ENCODE measurements at regions not wholly inside any gene's neighbourhood (a gene's known extent, or its start where the extent isn't known, plus 50 kb on each side); places are given as distances from the start of the nearest gene placed in this dataset.
"Not testable (repeated sequence)": the region's sequence is repeated elsewhere in the genome, so short reads cannot be mapped to it uniquely, and the experiment has no call there.

DNA sequence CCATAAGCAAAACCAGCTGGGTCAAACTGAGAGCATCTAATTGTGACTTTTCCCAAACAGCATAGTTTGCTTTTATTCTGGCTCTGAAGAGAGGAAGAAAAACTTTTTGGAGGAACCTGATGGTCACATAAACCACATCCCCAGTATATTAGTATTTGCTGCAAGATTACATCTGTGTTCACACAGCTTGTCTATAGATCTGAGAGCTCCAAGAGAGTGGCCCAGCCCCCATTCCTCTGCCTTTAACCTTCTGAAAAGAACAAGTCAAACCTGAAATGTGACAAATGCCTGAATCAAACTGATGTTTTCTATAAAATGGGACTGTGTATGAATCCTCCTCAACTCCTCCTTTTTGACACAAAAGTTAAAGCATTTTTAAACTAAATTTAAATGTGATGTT lies 435.2 kb downstream of the ZNF479 start:
- DNase-seq (ENCODE audit: low read depth, low spot score) = not testable (repeated sequence)

GRCh38 chr7:56686276-56686859 lies 445.9 kb downstream of the ZNF479 start:
- no peak for DNase-seq (ENCODE audit: low read depth, low spot score)

GRCh38 chr7:56639173-56639746 lies 493.0 kb downstream of the ZNF479 start:
- DNase-seq (ENCODE audit: low read depth, low spot score) = no peak

DNA sequence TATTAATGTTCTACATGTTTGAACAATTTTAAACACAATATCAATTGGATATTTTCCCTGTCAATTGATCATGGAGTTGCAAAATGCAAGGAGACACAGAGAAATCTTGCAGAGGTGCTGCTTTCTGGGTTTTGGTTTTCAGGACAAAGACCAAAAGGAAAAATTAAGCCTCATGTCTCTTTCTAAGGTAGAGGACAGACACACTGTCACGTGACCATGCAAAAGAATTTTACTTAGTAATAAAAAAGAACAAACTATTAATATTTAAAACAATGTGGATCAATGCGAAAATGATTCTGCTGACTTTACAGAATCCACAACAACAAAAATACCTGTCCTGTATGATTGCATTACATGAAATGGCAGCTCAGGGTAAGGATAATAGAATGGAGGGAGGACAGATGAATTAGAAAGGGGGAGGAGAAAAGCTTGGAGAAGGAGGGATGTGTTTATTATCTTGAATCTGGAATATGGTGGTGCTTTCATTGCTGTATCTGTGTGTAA lies 493.7 kb upstream of the NUPR2 start:
- DNase-seq (ENCODE audit: low read depth, low spot score) = no peak

- no peak for DNase-seq (ENCODE audit: low read depth, low spot score)
Measured at GRCh38 chr7:56605146-56605545, 488.9 kb upstream of the NUPR2 start.

DNA sequence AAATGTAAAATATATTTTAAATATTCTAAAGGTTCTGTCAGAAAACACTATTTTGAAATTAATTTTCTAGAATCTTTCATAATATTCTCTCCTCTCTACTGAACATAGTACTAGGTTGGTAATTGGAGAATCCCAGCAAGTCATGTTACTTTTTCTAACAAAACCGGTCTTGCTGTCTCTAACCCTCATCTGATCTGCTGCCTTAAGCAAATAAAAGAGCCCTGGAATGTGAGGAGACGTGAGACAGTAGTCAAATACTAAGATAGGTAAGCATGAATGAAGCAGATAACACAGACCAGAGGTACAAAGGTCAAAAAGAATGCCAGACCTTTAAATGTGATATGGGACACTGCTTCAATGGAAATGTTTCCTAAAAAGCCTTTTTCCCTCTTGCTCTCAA lies 462.4 kb upstream of the NUPR2 start:
- DNase-seq (ENCODE audit: low read depth, low spot score) = no peak

DNA sequence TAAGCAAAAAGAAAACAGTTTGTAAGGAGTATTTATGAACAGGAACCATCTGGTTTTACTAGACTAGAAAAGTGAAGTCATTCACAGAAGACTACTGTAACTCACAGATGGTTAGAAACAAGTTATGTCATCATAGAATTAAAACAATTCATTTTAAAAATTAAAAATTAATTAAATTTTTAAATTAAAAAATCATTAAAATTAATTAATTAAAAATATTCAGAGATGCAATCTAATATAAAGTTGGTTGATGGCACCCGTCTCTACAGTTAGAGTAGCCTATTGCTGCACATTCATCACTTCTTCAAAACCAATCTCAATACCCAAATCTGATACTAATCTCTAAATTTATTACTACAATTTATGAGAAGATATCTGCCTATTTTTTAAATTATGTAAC lies 454.8 kb upstream of the NUPR2 start:
- DNase-seq (ENCODE audit: low read depth, low spot score) = no peak

DNA sequence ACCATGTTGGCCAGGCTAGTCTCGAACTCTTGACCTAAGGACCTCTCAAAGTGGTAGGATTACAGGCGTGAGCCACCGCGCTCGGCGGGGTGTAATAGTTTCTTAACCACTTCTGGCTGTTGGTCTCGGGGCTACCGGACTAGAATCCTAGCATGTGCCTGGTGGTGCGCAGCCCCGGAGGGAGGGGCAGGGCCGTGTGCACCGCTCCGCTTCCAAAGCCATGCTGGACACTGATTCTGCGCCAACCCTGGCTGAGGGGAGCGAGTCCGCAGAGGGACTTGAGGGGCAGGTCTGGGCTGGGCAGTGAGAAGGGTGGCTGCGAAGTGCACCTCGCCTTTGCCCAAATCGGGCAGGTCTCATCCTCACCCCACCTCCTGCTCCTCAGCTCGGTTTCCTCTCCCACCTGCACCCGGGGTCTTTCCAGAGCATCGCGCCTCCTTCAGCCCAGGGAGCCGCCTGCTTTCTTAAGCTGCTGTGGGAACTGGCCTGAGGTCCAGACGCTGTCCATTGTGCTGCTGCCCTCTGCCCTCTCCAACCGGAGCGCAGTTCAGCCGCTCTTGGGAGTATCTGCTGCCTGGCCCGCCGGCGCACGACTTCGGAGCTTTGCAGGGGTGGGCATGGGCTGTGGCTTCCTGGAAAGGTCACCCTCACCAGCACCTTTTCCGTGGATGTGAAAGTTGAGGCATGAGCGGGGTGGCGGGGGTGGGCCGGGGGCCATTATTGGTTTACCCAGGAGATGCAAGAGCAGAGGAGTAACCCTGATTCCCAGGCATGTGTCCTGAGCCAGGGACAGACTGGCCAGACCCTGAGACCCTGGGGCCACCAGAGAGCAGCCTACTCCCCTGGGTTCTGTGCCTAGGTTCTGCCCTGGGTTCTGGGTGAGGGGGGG lies 422.6 kb upstream of the NUPR2 start:
- no peak for DNase-seq (ENCODE audit: low read depth, low spot score)

DNA sequence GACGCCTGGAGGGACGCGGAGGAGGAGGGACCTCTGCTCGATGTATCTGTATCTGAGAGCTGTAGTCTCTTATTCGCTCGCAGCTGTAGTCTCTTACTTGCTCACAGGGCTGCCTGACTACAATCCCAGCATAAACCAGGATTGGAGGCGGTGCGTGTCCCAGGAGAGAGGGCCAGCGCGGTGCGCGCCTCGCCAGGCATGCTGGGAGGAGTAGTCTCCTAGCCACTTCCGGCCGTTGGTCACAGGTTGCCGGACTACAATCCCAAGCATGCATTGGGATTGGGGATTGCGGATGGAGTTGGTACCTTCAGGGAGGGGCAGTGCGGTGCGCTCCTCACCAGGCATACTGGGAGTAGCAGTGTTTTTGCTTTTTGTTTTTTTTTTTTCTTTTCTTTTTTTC lies 421.7 kb upstream of the NUPR2 start:
- no peak for DNase-seq (ENCODE audit: low read depth, low spot score)

GRCh38 chr7:56537477-56537876 lies 421.3 kb upstream of the NUPR2 start:
- DNase-seq (ENCODE audit: low read depth, low spot score) = no peak

DNA sequence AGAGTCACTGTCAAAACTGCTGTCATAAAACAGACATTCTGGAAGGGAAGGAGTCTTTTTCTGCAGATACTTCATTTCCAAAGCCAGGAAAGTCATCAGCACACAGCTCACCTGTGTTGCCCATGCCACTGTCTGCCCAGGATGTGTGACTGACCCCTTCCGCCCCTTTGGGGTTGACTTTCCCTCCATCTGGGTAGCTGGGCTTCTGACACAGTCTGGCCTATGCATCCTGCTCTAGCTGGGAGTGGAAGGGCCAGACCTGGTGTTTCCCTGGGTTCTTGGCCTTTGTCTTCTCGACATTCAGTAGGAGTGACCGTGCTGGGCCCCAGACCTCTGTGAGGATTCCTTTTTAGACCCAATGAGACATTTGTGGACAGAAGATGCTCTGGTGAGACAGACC lies 378.9 kb upstream of the NUPR2 start:
- no peak for DNase-seq (ENCODE audit: low read depth, low spot score)

DNA sequence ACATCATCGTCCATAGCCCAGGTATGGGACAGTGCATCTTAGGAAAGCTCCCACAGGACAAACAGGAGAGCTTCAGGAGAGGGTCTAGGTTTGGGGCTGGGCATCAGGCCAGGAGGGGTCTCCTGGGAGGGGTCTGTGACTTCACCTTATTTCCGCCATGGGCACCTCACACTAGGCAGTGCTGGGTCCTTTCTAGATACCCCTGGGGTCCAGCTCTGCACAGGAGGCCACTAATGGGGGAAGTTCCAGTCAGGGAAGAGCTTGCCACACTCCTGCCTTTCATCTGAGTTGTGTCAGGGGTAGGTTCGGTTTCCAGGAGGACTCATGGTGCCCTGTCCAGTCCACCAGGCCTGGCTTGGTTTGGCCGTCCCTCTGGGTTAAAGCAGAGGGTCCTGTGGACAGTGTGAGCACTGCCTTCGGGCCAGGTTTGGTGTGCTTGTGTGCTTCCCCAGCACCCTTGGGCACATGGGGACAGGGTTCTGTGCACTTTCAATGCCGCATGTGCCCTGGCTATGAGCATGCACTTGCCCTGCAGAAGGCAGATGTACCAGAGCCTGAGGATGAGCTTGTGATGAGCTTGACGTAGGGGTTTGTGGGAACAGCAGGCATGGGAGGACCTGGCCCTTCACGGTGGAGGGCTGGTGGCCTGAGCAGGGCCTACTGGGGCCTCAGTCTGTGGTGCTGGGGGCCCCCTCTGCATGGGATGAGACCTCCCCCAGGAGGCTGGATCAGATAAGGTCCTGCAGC lies 377.7 kb upstream of the NUPR2 start:
- no peak for DNase-seq (ENCODE audit: low read depth, low spot score)

DNA sequence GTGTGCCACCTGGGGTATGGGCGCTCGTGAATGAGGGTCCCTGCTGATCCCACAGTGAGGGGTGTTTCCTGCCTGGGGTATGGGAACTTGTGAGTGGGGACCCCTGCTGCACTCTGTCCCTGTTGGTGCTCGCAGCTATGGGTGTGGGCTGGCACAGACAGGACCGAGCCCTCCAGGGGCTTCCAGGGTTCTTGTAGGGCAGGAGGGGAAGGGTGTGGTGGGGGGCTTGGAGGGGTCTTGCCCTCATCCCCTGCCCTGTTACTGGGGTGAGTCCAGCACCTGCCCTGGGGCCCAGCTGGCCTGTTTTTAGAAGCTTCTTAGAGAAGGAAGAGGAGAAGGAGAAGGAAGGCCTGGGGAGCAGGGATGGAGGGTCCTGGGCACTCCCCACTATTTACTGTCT lies 377.0 kb upstream of the NUPR2 start:
- no peak for DNase-seq (ENCODE audit: low read depth, low spot score)

DNA sequence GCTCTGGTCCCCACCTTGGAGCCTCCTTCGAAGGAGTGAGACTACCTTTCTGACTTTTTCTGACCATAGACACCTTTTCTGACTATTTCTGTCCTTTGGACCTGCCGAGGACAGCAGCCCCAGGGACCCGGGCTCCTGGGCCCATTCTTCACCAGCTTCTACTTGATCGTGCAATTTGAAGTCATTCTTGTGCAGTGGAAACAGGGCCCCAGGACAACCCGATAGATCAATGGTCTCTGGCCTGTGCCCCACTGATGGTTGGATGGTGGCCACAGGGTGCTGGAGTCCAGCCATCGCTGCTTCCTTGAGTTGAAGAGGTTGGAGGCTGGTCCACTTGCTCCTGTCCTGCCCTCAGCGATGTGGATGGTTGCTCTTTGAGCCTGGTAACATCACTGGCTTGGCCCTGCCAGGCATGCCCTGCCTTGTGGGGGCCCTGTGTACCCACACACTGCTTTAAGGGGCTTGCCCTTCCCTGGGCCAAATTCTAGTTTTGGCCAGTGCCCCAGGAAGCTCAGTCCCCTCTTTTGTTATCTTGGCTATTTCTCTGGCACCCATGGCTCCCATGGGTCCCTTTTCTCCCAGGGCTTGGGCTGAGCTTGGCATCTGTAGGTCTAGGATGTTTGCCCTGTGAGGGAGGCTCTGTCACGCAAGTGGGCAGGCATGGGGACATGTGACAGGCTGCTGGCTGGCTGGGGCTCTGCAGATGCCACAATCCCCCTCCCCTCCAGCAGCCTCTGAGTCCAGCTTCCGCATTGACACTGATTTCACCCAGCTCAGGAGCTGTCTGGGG lies 375.6 kb upstream of the NUPR2 start:
- DNase-seq (ENCODE audit: low read depth, low spot score) = no peak

DNA sequence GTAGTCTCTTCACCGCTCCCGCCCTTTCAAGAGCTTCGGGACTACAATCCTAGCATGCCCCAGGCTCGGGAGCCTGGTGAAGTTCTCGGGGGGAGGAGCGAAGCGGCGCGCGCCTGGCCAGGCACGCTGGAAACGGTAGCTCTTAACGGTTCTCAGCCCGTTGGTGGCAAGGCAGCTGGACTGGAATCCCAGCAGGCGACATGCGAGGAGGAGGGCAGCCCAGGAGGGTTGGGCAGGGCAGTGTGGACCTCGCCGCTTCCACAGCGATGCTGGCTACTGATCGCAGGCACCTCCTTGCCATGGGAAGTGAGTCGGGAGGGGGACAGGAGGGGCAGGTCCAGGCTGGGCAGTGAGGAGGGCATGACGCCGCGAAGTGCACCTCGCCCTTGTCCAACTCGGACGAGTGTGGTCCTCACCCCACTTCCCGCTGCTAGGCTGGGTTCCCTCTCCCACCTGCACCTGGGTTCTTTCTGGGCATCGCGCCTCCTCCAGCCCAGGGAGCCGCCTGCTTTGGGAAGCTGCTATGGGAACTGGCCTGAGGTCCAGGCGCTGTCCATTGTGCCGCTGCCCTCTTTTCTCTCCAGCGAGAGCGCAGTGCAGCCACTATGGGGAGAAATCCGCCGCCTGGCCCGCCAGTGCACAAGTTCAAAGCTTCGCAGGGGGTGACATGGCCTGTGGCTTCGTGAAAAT lies 367.8 kb upstream of the NUPR2 start:
- DNase-seq (ENCODE audit: low read depth, low spot score) = no peak

GRCh38 chr7:56483153-56483552 lies 366.9 kb upstream of the NUPR2 start:
- no peak for DNase-seq (ENCODE audit: low read depth, low spot score)

GRCh38 chr7:56479748-56480147 lies 363.5 kb upstream of the NUPR2 start:
- DNase-seq (ENCODE audit: low read depth, low spot score) = no peak

DNA sequence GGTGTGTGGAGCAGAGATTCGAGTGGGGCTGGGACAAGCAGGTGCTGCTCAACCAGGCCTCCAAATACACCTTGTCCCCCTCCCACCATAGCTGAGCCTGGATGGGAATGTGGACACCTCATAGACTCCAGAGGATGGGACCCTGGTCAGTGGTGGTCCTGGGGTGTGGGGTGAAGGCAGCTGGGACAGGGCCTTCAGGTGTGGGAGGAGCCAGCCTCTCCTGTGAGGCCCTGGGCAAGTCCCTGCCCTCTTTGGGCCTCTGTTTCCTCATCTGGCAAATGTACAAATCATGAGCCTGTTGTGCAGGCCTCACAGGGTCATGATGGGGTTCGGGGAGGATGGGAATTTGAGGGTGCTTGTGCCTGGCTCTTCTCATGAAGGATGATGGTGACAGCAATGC lies 362.9 kb upstream of the NUPR2 start:
- no peak for DNase-seq (ENCODE audit: low read depth, low spot score)

GRCh38 chr7:56474271-56474670 lies 358.1 kb upstream of the NUPR2 start:
- no peak for DNase-seq (ENCODE audit: low read depth, low spot score)

GRCh38 chr7:56471811-56472210 lies 355.6 kb upstream of the NUPR2 start:
- DNase-seq (ENCODE audit: low read depth, low spot score) = no peak
